ENCODE measurements at regions not wholly inside any gene's neighbourhood (a gene's known extent, or its start where the extent isn't known, plus 50 kb on each side); places are given as distances from the start of the nearest gene placed in this dataset.

GRCh38 chr14:104318558-104319490 lies 180.4 kb downstream of the KIF26A start:
- intact Hi-C loops (cut with DNase I), result no loop called here
- Histone ChIP-seq H3K4me1 (peaks cover 0 to 20% (median 6%) of the 10 kb centered on the region in 9 donors), H3K27me3 (peaks cover 0 to 25% (median 7%) of the 10 kb centered on the region in 7 donors), H3K4me3 (no peak overlapping the region), H3K27ac (no peak overlapping the region), H3K36me3 (no peaks in the 10 kb centered on the region), H3K9me3 (no peaks in the 10 kb centered on the region)
- DNase-seq, result peak; percentile 31 to 61
- ATAC-seq, result peak; percentile 25 to 83 (median 72)
- no peak for TF ChIP-seq CTCF (IDR thresholded peaks at IDR 0.05)
- WGBS, 2 donors, result 77 to 83% methylated on average over 25 of the region's 25 CpGs

- intact Hi-C loops (cut with DNase I), result no loop called here
- 86 to 90% methylated on average over 23 of the region's 23 CpGs for WGBS, 2 donors
Measured at GRCh38 chr14:104319491-104320241, 181.3 kb downstream of the KIF26A start.

GRCh38 chr14:104320611-104321086 lies 182.3 kb downstream of the KIF26A start:
- no peak overlapping the region for H3K4me3 ChIP-seq
- H3K27ac ChIP-seq, result no peak overlapping the region
- intact Hi-C loops (cut with DNase I), result no loop called here
- no peak for DNase-seq
- peak in 5 of 8 donors; percentile 7 to 36 (median 24) for ATAC-seq
- H3K4me1 ChIP-seq, result peaks cover 0 to 20% (median 6%) of the 10 kb centered on the region in 9 donors
- no peaks in the 10 kb centered on the region for H3K36me3 ChIP-seq
- WGBS, 2 donors, result 27 to 35% methylated on average over 20 of the region's 20 CpGs
- peaks cover 0 to 25% (median 7%) of the 10 kb centered on the region in 7 donors for H3K27me3 ChIP-seq
- no peaks in the 10 kb centered on the region for H3K9me3 ChIP-seq
- no peak for TF ChIP-seq CTCF (IDR thresholded peaks at IDR 0.05)

More at GRCh38 chr14:104319491-104320241, 181.3 kb downstream of the KIF26A start:
- Histone ChIP-seq H3K9me3 (no peaks in the 10 kb centered on the region), H3K27me3 (peaks cover 0 to 25% (median 7%) of the 10 kb centered on the region in 7 donors), H3K36me3 (no peaks in the 10 kb centered on the region), H3K4me3 (no peak overlapping the region), H3K27ac (no peak overlapping the region), H3K4me1 (peaks cover 0 to 20% (median 6%) of the 10 kb centered on the region in 9 donors)
- TF ChIP-seq CTCF (IDR thresholded peaks at IDR 0.05), result no peak
- peak in 1 of 8 donors; percentile 10 for ATAC-seq
- no peak for DNase-seq

Measured in heart right ventricle (tissue), 16 donors.